ENCODE measurements at regions not wholly inside any gene's neighbourhood (a gene's known extent, or its start where the extent isn't known, plus 50 kb on each side); places are given as distances from the start of the nearest gene placed in this dataset.
"Not testable (repeated sequence)": the region's sequence is repeated elsewhere in the genome, so short reads cannot be mapped to it uniquely, and the experiment has no call there.

GRCh38 chr2:129375632-129376425, 603.6 kb upstream of the RAB6C start:
- no peak for DNase-seq (ENCODE audit: low read depth)

GRCh38 chr2:129376426-129377077, 602.9 kb upstream of the RAB6C start:
- DNase-seq (ENCODE audit: low read depth), result no peak

GRCh38 chr2:129377078-129377469, 602.4 kb upstream of the RAB6C start:
- no peak for DNase-seq (ENCODE audit: low read depth)

- DNase-seq (ENCODE audit: low read depth), result no peak
These were observed 601.3 kb upstream of the RAB6C start for GRCh38 chr2:129378186-129378585.

GRCh38 chr2:129379411-129379810, 600.1 kb upstream of the RAB6C start:
- DNase-seq (ENCODE audit: low read depth), result no peak

GRCh38 chr2:129381789-129382188, 597.7 kb upstream of the RAB6C start:
- no peak for DNase-seq (ENCODE audit: low read depth)

GRCh38 chr2:129388870-129389269, 590.6 kb upstream of the RAB6C start:
- no peak for DNase-seq (ENCODE audit: low read depth)

- DNase-seq (ENCODE audit: low read depth), result no peak
These were observed 585.6 kb upstream of the RAB6C start for GRCh38 chr2:129393816-129394215.

GRCh38 chr2:129396980-129397599, 582.4 kb upstream of the RAB6C start:
- DNase-seq (ENCODE audit: low read depth), result no peak

- DNase-seq (ENCODE audit: low read depth), result no peak
These were observed 578.6 kb upstream of the RAB6C start for GRCh38 chr2:129400826-129401225.

GRCh38 chr2:129402076-129402475, 577.4 kb upstream of the RAB6C start:
- no peak for DNase-seq (ENCODE audit: low read depth)

- DNase-seq (ENCODE audit: low read depth), result no peak
These were observed 575.3 kb upstream of the RAB6C start for GRCh38 chr2:129404000-129404685.

- no peak for DNase-seq (ENCODE audit: low read depth)
These were observed 570.9 kb upstream of the RAB6C start for GRCh38 chr2:129408570-129408969.

GRCh38 chr2:129417041-129417440, 562.4 kb upstream of the RAB6C start:
- DNase-seq (ENCODE audit: low read depth), result not testable (repeated sequence)

GRCh38 chr2:129422028-129422427, 557.4 kb upstream of the RAB6C start:
- no peak for DNase-seq (ENCODE audit: low read depth)

GRCh38 chr2:129428086-129428660, 551.3 kb upstream of the RAB6C start:
- DNase-seq (ENCODE audit: low read depth), result no peak

- DNase-seq (ENCODE audit: low read depth), result no peak
These were observed 548.6 kb upstream of the RAB6C start for GRCh38 chr2:129430911-129431310.

GRCh38 chr2:129431881-129432280, 547.6 kb upstream of the RAB6C start:
- no peak for DNase-seq (ENCODE audit: low read depth)

GRCh38 chr2:129436809-129437208, 542.7 kb upstream of the RAB6C start:
- no peak for DNase-seq (ENCODE audit: low read depth)

GRCh38 chr2:129437725-129438124, 541.7 kb upstream of the RAB6C start:
- no peak for DNase-seq (ENCODE audit: low read depth)

- no peak for DNase-seq (ENCODE audit: low read depth)
These were observed 540.9 kb upstream of the RAB6C start for GRCh38 chr2:129438501-129439057.

All from GM04504 (cell line).